IPS DF 19.7 (cell line): ENCODE measurements at regions not wholly inside any gene's neighbourhood (a gene's known extent, or its start where the extent isn't known, plus 50 kb on each side); places are given as distances from the start of the nearest gene placed in this dataset.
"Not testable (repeated sequence)": the region's sequence is repeated elsewhere in the genome, so short reads cannot be mapped to it uniquely, and the experiment has no call there.

ENCODE experiments used
- DNase-seq: peaks from one replicate; pipeline ENCODE4 v3.0.0-alpha.2; 2013; ENCODE audit warnings: low read depth, low spot score

GRCh38 chr14:97143011-97143410, 345.8 kb downstream of the VRK1 start:
- DNase-seq = no peak

- no peak for DNase-seq
These were observed 346.3 kb downstream of the VRK1 start for GRCh38 chr14:97143456-97143855.

GRCh38 chr14:97148021-97148420, 350.8 kb downstream of the VRK1 start:
- not testable (repeated sequence) for DNase-seq

GRCh38 chr14:97149775-97150174, 352.6 kb downstream of the VRK1 start:
- DNase-seq = no peak

GRCh38 chr14:97153527-97153926, 356.3 kb downstream of the VRK1 start:
- DNase-seq = no peak

- DNase-seq = no peak
These were observed 358.1 kb downstream of the VRK1 start for GRCh38 chr14:97155320-97155719.

GRCh38 chr14:97155814-97156213, 358.6 kb downstream of the VRK1 start:
- DNase-seq = no peak

- DNase-seq = no peak
These were observed 359.5 kb downstream of the VRK1 start for GRCh38 chr14:97156705-97157104.

- DNase-seq = no peak
These were observed 360.9 kb downstream of the VRK1 start for GRCh38 chr14:97158102-97158501.

GRCh38 chr14:97159124-97159523, 361.9 kb downstream of the VRK1 start:
- no peak for DNase-seq

GRCh38 chr14:97162621-97163020, 365.4 kb downstream of the VRK1 start:
- DNase-seq = no peak

- DNase-seq = no peak
These were observed 366.8 kb downstream of the VRK1 start for GRCh38 chr14:97164021-97164420.

- DNase-seq = no peak
These were observed 369.3 kb downstream of the VRK1 start for GRCh38 chr14:97166497-97166896.

GRCh38 chr14:97167577-97167976, 370.4 kb downstream of the VRK1 start:
- DNase-seq = not testable (repeated sequence)

GRCh38 chr14:97172644-97173043, 375.5 kb downstream of the VRK1 start:
- no peak for DNase-seq

- DNase-seq = no peak
These were observed 379.8 kb downstream of the VRK1 start for GRCh38 chr14:97177016-97177415.

- DNase-seq = no peak
These were observed 380.5 kb downstream of the VRK1 start for GRCh38 chr14:97177635-97178034.

- no peak for DNase-seq
These were observed 381.6 kb downstream of the VRK1 start for GRCh38 chr14:97178781-97179180.

- no peak for DNase-seq
These were observed 382.4 kb downstream of the VRK1 start for GRCh38 chr14:97179573-97179972.

GRCh38 chr14:97180304-97181200, 383.4 kb downstream of the VRK1 start:
- no peak for DNase-seq

GRCh38 chr14:97185186-97185585, 388.0 kb downstream of the VRK1 start:
- DNase-seq = no peak

- DNase-seq = no peak
These were observed 390.7 kb downstream of the VRK1 start for GRCh38 chr14:97187916-97188315.

GRCh38 chr14:97196336-97196735, 399.2 kb downstream of the VRK1 start:
- DNase-seq = no peak

- no peak for DNase-seq
These were observed 401.6 kb downstream of the VRK1 start for GRCh38 chr14:97198813-97199212.
